DND-41 (cell line): ENCODE measurements at regions not wholly inside any gene's neighbourhood (a gene's known extent, or its start where the extent isn't known, plus 50 kb on each side); places are given as distances from the start of the nearest gene placed in this dataset.

ENCODE experiments used
- ATAC-seq: fragments of 200-7000 bp; cut with Tn5 transposase; 3 replicates; pipeline ENCODE4 v1.9.1; 2021; ENCODE audit warnings: low read depth; ENCODE audit not compliant: insufficient read depth
- DNase-seq: peaks from one replicate; pipeline ENCODE4 v3.0.0-alpha.2; 2020
- H2AFZ ChIP-seq: 2 replicates; pipeline ENCODE4 v1.6.0; 2012; ENCODE audit warnings: low read depth, low read length
- H3K27ac ChIP-seq: 2 replicates; pipeline ENCODE4 v1.5.1; 2012; ENCODE audit warnings: low read length, inconsistent platforms
- H3K27me3 ChIP-seq: fragments of 200-600 bp; sonication (generic); 2 replicates; pipeline ENCODE4 v1.6.0; 2012; ENCODE audit warnings: low read length, mild to moderate bottlenecking, inconsistent platforms; ENCODE audit not compliant: insufficient read depth, poor library complexity
- H3K36me3 ChIP-seq: 2 replicates; pipeline ENCODE4 v1.5.1; 2012; ENCODE audit warnings: low read length, inconsistent platforms; ENCODE audit not compliant: insufficient read depth
- H3K4me1 ChIP-seq: 2 replicates; pipeline ENCODE4 v1.5.1; 2012; ENCODE audit warnings: mild to moderate bottlenecking, low read length; ENCODE audit not compliant: insufficient read depth
- H3K4me2 ChIP-seq: 2 replicates; pipeline ENCODE4 v1.6.0; 2012; ENCODE audit warnings: mild to moderate bottlenecking, moderate library complexity, low read length, inconsistent platforms; ENCODE audit not compliant: insufficient read depth
- H3K4me3 ChIP-seq, 2 experiments: fragments of 200-600 bp in 1 of 2; shearing (Covaris generic) in 1 of 2; 2 replicates each; pipeline ENCODE4 v1.5.1; 2012 to 2016; ENCODE audit warnings: inconsistent platforms in 2 of 2, low read length in 2 of 2, mild to moderate bottlenecking in 2 of 2, low read depth in 1 of 2, moderate library complexity in 1 of 2
- H3K79me2 ChIP-seq: 2 replicates; pipeline ENCODE4 v1.6.0; 2012; ENCODE audit warnings: low read length, inconsistent platforms; ENCODE audit not compliant: insufficient read depth
- H3K9ac ChIP-seq: 2 replicates; pipeline ENCODE4 v1.6.0; 2012; ENCODE audit warnings: low read depth, mild to moderate bottlenecking, inconsistent platforms, low read length, moderate library complexity
- H3K9me3 ChIP-seq: 2 replicates; pipeline ENCODE4 v1.5.1; 2012; ENCODE audit warnings: low read length, moderate library complexity, mild to moderate bottlenecking, inconsistent platforms; ENCODE audit not compliant: insufficient read depth, severe bottlenecking
- H4K20me1 ChIP-seq: 2 replicates; pipeline ENCODE4 v1.6.0; 2012; ENCODE audit warnings: low read length; ENCODE audit not compliant: insufficient read depth
- CTCF ChIP-seq: IDR thresholded peaks from 2 replicates; pipeline ENCODE4 v1.5.1; 2012; ENCODE audit warnings: borderline replicate concordance, low read length, moderate library complexity, mild to moderate bottlenecking; ENCODE audit not compliant: poor library complexity, severe bottlenecking; ENCODE audit errors: extremely low read depth
- EZH2 ChIP-seq: IDR thresholded peaks from 3 replicates; pipeline ENCODE4 v1.6.1; 2012; ENCODE audit warnings: borderline replicate concordance, low read depth, mild to moderate bottlenecking, moderate library complexity, low read length, inconsistent platforms; ENCODE audit not compliant: severe bottlenecking

DNA sequence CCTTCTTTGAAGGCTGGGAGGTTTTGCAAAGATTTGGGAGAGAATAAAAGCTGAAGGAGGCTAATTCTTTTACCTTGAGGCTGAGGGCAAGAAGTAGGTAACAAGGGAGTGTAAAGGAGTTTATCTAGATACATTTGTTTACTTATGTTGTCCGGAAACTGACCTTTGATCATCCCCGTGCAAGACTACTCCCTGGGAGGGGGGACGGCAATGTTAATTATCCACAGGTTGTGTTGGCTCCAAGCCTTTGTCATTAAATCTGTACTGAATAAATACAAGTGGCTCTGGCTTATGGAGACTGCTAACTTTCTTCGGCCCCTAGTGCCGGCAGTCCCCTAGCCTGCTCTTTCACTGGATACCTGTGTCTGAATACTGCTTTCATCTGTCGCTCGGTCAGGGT, 1250.6 kb upstream of the LRRTM3 start:
- Histone ChIP-seq H4K20me1 (no peaks in the 10 kb centered on the region), H3K79me2 (no peaks in the 10 kb centered on the region), H3K4me1 (no peaks in the 10 kb centered on the region), H3K9ac (no peak overlapping the region), H3K36me3 (no peaks in the 10 kb centered on the region), H3K27me3 (no peaks in the 10 kb centered on the region), H3K27ac (no peak overlapping the region), H3K9me3 (no peaks in the 10 kb centered on the region), H3K4me3 (no peak overlapping the region), H3K4me2 (no peak overlapping the region), H2AFZ (no peak overlapping the region)
- no peak for TF ChIP-seq CTCF
- no peak for TF ChIP-seq EZH2
- ATAC-seq (no peak), DNase-seq (no peak)

DNA sequence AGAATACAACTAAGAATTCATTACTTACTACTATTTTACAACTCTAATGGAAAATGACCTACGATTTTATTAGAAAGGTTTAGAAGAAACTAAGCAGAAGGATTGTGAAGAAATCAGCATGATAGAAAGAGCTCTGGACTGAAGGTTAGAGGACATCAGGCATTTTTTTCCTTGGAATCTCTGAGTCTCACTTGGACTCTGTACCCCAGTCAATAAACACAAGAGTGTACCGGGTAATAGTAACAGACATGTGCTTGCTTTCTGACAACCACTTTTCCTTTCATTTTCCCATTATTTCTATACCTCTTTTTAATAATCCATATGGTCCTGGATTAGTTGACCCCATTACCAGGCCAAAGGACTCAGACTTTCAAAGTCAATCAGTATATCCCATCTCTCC, 1240.9 kb upstream of the LRRTM3 start:
- Histone ChIP-seq H3K27me3 (no peaks in the 10 kb centered on the region), H3K36me3 (no peaks in the 10 kb centered on the region), H3K9ac (no peak overlapping the region), H3K4me3 (no peak overlapping the region), H2AFZ (no peak overlapping the region), H3K4me1 (no peaks in the 10 kb centered on the region), H3K4me2 (no peak overlapping the region), H3K27ac (no peak overlapping the region), H3K79me2 (no peaks in the 10 kb centered on the region), H4K20me1 (no peaks in the 10 kb centered on the region), H3K9me3 (no peaks in the 10 kb centered on the region)
- DNase-seq (no peak), ATAC-seq (no peak)
- TF ChIP-seq CTCF (no peak), EZH2 (no peak)

DNA sequence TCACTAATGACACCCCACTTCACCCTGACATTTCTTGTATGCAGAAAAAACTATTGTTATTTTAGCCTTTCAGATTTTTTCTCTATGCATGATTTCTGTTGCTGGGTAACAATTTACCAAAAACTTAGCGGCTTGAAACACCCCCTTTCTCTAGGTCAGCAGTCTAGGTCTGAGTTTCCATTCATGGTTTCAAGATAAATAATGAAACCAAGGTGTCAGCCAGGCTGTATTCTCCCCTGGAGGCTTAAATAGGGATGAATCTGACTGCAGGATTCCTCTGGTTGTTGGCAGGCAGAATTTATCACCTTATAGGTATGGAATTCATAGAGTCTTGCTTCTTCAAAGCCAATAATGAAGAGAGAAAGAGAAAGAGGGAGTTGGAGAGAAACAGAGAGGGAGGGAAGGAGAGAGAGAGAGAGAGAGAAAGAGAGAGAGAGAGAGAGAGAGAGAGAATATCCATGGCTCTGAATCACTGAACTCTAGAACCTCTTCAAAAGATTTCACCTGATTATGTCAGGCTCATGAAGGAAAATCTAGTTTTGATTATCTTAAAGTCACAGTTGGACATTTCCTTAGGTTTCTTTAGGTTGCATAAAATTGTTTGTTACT, 1224.6 kb upstream of the LRRTM3 start:
- TF ChIP-seq EZH2 = no peak
- no peak for TF ChIP-seq CTCF
- Histone ChIP-seq H3K4me2 (no peak overlapping the region), H3K27me3 (no peaks in the 10 kb centered on the region), H3K36me3 (no peaks in the 10 kb centered on the region), H3K4me1 (no peaks in the 10 kb centered on the region), H4K20me1 (no peaks in the 10 kb centered on the region), H3K4me3 (no peak overlapping the region), H3K9me3 (no peaks in the 10 kb centered on the region), H3K79me2 (no peaks in the 10 kb centered on the region), H3K27ac (no peak overlapping the region), H2AFZ (no peak overlapping the region), H3K9ac (no peak overlapping the region)
- ATAC-seq (no peak), DNase-seq (no peak)

DNA sequence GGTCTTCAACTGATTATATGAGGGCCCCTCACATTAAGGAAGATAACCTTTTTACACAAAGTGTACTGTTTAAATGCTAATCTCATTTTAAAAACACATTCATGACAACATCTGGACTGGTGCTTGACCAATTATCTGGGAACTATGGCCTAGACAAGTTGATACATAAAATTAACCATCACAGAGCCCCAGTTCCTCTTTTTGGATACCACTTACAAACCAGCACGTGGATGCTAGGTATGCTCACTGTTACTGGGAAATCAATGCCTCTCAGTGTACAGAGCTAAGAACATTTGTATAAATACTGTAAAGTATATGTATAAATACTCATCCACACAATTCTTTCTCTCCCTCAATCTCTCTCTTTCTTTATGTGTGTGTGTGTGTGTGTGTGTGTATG, 1217.8 kb upstream of the LRRTM3 start:
- DNase-seq (no peak), ATAC-seq (no peak)
- H3K9ac ChIP-seq = no peak overlapping the region
- H4K20me1 ChIP-seq = no peaks in the 10 kb centered on the region
- no peak for TF ChIP-seq CTCF
- TF ChIP-seq EZH2 = no peak
- no peaks in the 10 kb centered on the region for H3K79me2 ChIP-seq
- H3K9me3 ChIP-seq = no peaks in the 10 kb centered on the region
- H3K4me1 ChIP-seq = no peaks in the 10 kb centered on the region
- no peak overlapping the region for H2AFZ ChIP-seq
- H3K27ac ChIP-seq = no peak overlapping the region
- no peak overlapping the region for H3K4me2 ChIP-seq
- no peaks in the 10 kb centered on the region for H3K27me3 ChIP-seq
- no peaks in the 10 kb centered on the region for H3K36me3 ChIP-seq
- no peak overlapping the region for H3K4me3 ChIP-seq
